Esophagus squamous epithelium (tissue), 5 donors: ENCODE measurements at regions not wholly inside any gene's neighbourhood (a gene's known extent, or its start where the extent isn't known, plus 50 kb on each side); places are given as distances from the start of the nearest gene placed in this dataset.

ENCODE experiments used
- DNase-seq: peaks from one replicate; lab custom pipeline; 2025; lab: John Stamatoyannopoulos, UW
- H3K27ac ChIP-seq, 4 donors: fragments of 200-600 bp; sonication (generic); one replicate each; pipeline ENCODE4 v1.5.1; 2016 to 2019; ENCODE audit warnings: mild to moderate bottlenecking in 1 of 4
- H3K27me3 ChIP-seq, 4 donors: fragments of 200-600 bp; sonication (generic); 1 replicate in 3 of 4; 2 replicates in 1 of 4; pipeline versions ENCODE4 v1.5.1 to v1.6.0; 2017 to 2021; ENCODE audit warnings: antibody characterized with exemption in 1 of 4
- H3K36me3 ChIP-seq, 3 donors: fragments of 200-600 bp; sonication (generic); one replicate each; pipeline ENCODE4 v1.5.1; 2016 to 2019
- H3K4me1 ChIP-seq, 3 donors: fragments of 200-600 bp; sonication (generic); one replicate each; pipeline ENCODE4 v1.5.1; 2017 to 2019
- H3K4me3 ChIP-seq, 4 donors: fragments of 200-600 bp; sonication (generic); 1 replicate in 3 of 4; 2 replicates in 1 of 4; pipeline ENCODE4 v1.5.1; 2016 to 2019; ENCODE audit warnings: mild to moderate bottlenecking in 2 of 4, moderate library complexity in 1 of 4
- H3K9me3 ChIP-seq, 3 donors: fragments of 200-600 bp; sonication (generic); one replicate each; pipeline ENCODE4 v1.5.1; 2016 to 2019
- POLR2A ChIP-seq, 4 donors: fragments of 450-650 bp; IDR thresholded peaks; one replicate each; pipeline ENCODE4 v1.6.1; 2017; ENCODE audit warnings: antibody characterized with exemption in 4 of 4, mild to moderate bottlenecking in 4 of 4, moderate library complexity in 3 of 4
- WGBS, 2 donors: methylation state at CpG; one replicate each; pipeline ENCODE4 v1.1.5; 2018; 5-methylcytosine and 5-hydroxymethylcytosine counted together
- intact Hi-C: fragments of 100-400 bp; cut with DNase I; formaldehyde crosslinking; loops from one replicate; pipeline ENCODE4 v1.15.0; 2022
- TF ChIP-seq, protein P1 (sequence below), 6 experiments: fragments of 450-650 bp in 4 of 6; fragments of 200-600 bp in 2 of 6; sonication (generic) in 2 of 6; IDR thresholded peaks; one replicate each; pipeline ENCODE4 v1.5.1; 2016 to 2019; ENCODE audit warnings: antibody characterized with exemption in 6 of 6, mild to moderate bottlenecking in 4 of 6, moderate library complexity in 4 of 6
- donor health status: DM: yes; HTN: yes; CAD: no.

DNA sequence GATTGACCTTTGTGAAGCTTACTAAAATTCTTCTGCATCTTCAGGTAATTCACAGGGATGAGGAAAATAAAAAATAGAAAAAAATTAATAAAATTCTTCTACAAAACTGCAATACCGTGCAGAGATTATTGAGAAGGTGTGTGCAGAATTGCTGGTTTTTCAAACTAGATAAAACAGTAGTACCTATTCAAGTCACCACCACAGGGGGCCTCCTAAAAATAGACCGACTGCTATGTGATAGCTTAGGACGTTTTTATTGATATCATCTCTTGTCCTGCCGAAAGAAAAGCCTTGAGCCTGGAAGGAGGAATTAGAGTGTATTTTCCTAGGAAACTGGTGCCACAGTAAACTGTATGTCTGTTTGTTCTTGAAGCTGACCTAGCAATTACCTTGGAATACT is 325.9 kb downstream of the ZFHX3 start:
- WGBS, 2 donors: 65 to 72% methylated on average over 4 of the region's 4 CpGs
- intact Hi-C loops: no loop called here
- Histone ChIP-seq H3K4me1 (no peaks in the 10 kb centered on the region), H3K36me3 (no peaks in the 10 kb centered on the region), H3K27ac (no peak overlapping the region), H3K4me3 (no peak overlapping the region), H3K27me3 (no peaks in the 10 kb centered on the region), H3K9me3 (no peaks in the 10 kb centered on the region)
- no peak for TF ChIP-seq POLR2A (IDR thresholded peaks at IDR 0.05)
- TF ChIP-seq, protein P1, sequence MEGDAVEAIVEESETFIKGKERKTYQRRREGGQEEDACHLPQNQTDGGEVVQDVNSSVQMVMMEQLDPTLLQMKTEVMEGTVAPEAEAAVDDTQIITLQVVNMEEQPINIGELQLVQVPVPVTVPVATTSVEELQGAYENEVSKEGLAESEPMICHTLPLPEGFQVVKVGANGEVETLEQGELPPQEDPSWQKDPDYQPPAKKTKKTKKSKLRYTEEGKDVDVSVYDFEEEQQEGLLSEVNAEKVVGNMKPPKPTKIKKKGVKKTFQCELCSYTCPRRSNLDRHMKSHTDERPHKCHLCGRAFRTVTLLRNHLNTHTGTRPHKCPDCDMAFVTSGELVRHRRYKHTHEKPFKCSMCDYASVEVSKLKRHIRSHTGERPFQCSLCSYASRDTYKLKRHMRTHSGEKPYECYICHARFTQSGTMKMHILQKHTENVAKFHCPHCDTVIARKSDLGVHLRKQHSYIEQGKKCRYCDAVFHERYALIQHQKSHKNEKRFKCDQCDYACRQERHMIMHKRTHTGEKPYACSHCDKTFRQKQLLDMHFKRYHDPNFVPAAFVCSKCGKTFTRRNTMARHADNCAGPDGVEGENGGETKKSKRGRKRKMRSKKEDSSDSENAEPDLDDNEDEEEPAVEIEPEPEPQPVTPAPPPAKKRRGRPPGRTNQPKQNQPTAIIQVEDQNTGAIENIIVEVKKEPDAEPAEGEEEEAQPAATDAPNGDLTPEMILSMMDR (IDR thresholded peaks at IDR 0.05): no peak
- no peak for DNase-seq

DNA sequence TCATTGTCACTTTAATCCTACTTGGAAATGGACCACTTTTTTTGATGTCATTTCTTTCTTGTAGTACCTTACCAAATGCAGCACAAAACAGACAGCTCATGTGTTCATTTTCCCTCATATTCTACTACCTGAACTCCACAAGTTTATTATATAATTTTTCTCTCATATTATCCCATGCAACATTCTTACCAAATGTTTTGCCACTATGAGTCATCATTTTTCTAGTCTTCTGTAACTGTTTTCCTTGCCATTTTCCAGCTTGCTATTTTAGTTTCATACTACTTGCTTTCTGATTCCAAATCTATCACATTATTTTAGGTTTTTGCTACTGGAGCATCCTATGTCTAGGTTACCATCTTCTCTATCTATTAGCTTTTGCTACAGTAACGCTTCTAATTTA is 332.7 kb downstream of the ZFHX3 start:
- Histone ChIP-seq H3K27me3 (no peaks in the 10 kb centered on the region), H3K4me3 (no peak overlapping the region), H3K36me3 (no peaks in the 10 kb centered on the region), H3K27ac (no peak overlapping the region), H3K4me1 (no peaks in the 10 kb centered on the region), H3K9me3 (peaks cover 0 to 28% (median 5%) of the 10 kb centered on the region in 3 donors)
- 89 to 100% methylated on average over 1 of the region's 1 CpG for WGBS, 2 donors
- TF ChIP-seq, protein P1 (IDR thresholded peaks at IDR 0.05): no peak
- no peak for DNase-seq
- intact Hi-C loops: no loop called here

DNA sequence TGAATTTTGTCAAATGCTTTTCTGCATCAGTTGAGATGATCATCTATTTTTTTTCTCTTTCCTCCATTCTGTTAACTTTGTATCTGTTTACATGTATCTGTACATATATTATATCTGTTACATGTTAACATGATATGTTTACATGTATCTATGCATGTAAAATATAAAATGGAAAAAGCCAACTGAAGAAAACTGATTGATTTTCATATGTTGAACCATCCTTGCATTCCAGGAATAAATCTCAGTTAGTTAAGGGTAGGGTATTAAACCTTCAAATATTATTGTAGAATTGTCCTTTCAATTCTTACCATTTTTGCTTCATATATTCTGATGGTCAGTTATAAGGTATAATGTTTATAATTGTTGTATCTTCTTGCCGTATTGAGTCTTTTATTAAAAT is 336.1 kb downstream of the ZFHX3 start:
- no peak for DNase-seq
- TF ChIP-seq, protein P1 (IDR thresholded peaks at IDR 0.05): no peak
- TF ChIP-seq POLR2A (IDR thresholded peaks at IDR 0.05): no peak
- Histone ChIP-seq H3K4me3 (no peak overlapping the region), H3K9me3 (peaks cover 0 to 38% (median 14%) of the 10 kb centered on the region in 3 donors), H3K4me1 (no peaks in the 10 kb centered on the region), H3K27ac (no peak overlapping the region), H3K27me3 (no peaks in the 10 kb centered on the region), H3K36me3 (no peaks in the 10 kb centered on the region)
- intact Hi-C loops: no loop called here
- 97% methylated on average over 1 of the region's 1 CpG for WGBS, 2 donors

DNA sequence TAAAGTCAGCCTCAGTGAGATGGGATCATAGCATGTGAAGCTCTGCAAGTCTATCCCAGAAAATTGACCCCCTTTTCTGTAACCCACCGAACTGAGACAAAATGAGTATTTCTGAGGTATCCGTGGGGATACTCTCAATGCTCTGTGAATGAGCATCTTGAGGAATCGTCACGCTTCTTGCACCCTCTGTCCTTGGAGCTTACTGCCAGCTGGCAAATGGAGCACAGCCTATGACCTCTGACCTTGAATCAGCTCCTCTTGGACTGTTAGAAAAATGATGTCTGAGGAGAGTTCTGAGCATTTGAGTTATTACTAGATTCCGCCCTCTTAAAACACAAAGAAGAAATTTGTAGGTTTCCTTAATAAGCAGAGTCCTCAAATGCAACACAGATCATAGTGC is 342.1 kb downstream of the ZFHX3 start:
- Histone ChIP-seq H3K27ac (no peak overlapping the region), H3K9me3 (peaks cover 0 to 15% (median 12%) of the 10 kb centered on the region in 3 donors), H3K27me3 (no peaks in the 10 kb centered on the region), H3K4me3 (no peak overlapping the region), H3K36me3 (no peaks in the 10 kb centered on the region), H3K4me1 (no peaks in the 10 kb centered on the region)
- 70 to 75% methylated on average over 5 of the region's 5 CpGs for WGBS, 2 donors
- intact Hi-C loops: no loop called here
- no peak for DNase-seq
- TF ChIP-seq, protein P1 (IDR thresholded peaks at IDR 0.05): no peak
- TF ChIP-seq POLR2A (IDR thresholded peaks at IDR 0.05): no peak

DNA sequence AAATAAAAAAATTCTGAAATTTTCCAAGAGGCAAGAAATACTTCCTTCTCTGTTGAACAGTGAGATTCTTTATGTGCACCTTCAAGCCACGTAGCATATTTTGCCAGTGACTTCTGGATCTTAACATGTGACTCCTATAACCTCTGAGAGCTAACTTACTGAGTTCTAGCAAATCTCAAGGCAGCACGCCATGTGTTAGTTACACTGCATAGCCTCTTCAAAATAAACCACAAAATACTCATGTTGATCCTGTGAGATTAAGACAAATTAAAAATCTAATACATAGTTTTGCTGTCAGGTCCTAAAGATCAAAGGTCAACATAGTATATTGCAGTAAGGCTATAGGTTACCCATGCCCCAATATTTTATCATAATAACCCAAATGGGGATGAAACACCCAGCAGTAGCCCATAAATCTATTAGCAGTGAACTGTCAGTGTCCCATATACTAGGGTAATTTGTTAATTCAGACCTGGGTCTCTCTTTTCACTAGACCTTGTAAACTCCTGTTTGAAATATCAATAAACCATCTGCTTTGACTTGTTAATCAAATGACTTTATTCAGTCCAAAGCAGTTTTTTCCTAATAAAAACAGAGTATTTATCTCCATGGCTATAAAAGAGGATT is 343.1 kb downstream of the ZFHX3 start:
- H3K9me3 ChIP-seq: peaks cover 0 to 8% (median 6%) of the 10 kb centered on the region in 3 donors
- H3K4me1 ChIP-seq: no peaks in the 10 kb centered on the region
- DNase-seq: no peak
- intact Hi-C loops: no loop called here
- no peaks in the 10 kb centered on the region for H3K27me3 ChIP-seq
- no peaks in the 10 kb centered on the region for H3K36me3 ChIP-seq
- no peak overlapping the region for H3K4me3 ChIP-seq
- 83 to 84% methylated on average over 2 of the region's 2 CpGs for WGBS, 2 donors
- TF ChIP-seq, protein P1 (IDR thresholded peaks at IDR 0.05): no peak
- no peak for TF ChIP-seq POLR2A (IDR thresholded peaks at IDR 0.05)
- H3K27ac ChIP-seq: no peak overlapping the region
